ENCODE measurements at regions not wholly inside any gene's neighbourhood (a gene's known extent, or its start where the extent isn't known, plus 50 kb on each side); places are given as distances from the start of the nearest gene placed in this dataset.

- H3K27me3 Mint-ChIP-seq = no peaks in the 10 kb centered on the region
- no peaks in the 10 kb centered on the region for H3K4me1 Mint-ChIP-seq
- no peaks in the 10 kb centered on the region for H3K36me3 ChIP-seq (ENCODE audit: control insufficient read depth, insufficient read depth, low read length)
- no peak for ATAC-seq (ENCODE audit: low read depth in 2 of 2)
- H3K27ac Mint-ChIP-seq = no peak overlapping the region
- H3K36me3 Mint-ChIP-seq = no peaks in the 10 kb centered on the region
- H3K27me3 ChIP-seq (ENCODE audit: control insufficient read depth, insufficient read depth, low read length) = no peaks in the 10 kb centered on the region
- H3K9me3 ChIP-seq (ENCODE audit: control insufficient read depth in 2 of 2, low read length in 2 of 2) = no peaks in the 10 kb centered on the region
- H3K9me3 Mint-ChIP-seq = peaks cover 0 to 8% (median 1%) of the 10 kb centered on the region in 7 donors
- no peak overlapping the region for H3K4me3 ChIP-seq (ENCODE audit: low read depth, low read length)
- H3K4me1 ChIP-seq (ENCODE audit: control insufficient read depth, insufficient read depth, low read length, poor library complexity, severe bottlenecking) = no peaks in the 10 kb centered on the region
- no peak overlapping the region for H3K4me3 Mint-ChIP-seq
- H3K27ac ChIP-seq (ENCODE audit: insufficient read depth, low read length, poor library complexity, severe bottlenecking) = no peak overlapping the region
- no peak for DNase-seq
Observed at GRCh38 chr13:111948281-111948680, 118.7 kb upstream of the SOX1 start.

GRCh38 chr13:111948811-111949210, 118.1 kb upstream of the SOX1 start:
- no peak overlapping the region for H3K27ac ChIP-seq (ENCODE audit: insufficient read depth, low read length, poor library complexity, severe bottlenecking)
- H3K27me3 ChIP-seq (ENCODE audit: control insufficient read depth, insufficient read depth, low read length) = no peaks in the 10 kb centered on the region
- no peaks in the 10 kb centered on the region for H3K36me3 ChIP-seq (ENCODE audit: control insufficient read depth, insufficient read depth, low read length)
- no peaks in the 10 kb centered on the region for H3K27me3 Mint-ChIP-seq
- DNase-seq = no peak
- H3K27ac Mint-ChIP-seq = no peak overlapping the region
- no peak overlapping the region for H3K4me3 Mint-ChIP-seq
- no peaks in the 10 kb centered on the region for H3K36me3 Mint-ChIP-seq
- no peaks in the 10 kb centered on the region for H3K4me1 Mint-ChIP-seq
- no peak overlapping the region for H3K4me3 ChIP-seq (ENCODE audit: low read depth, low read length)
- no peaks in the 10 kb centered on the region for H3K4me1 ChIP-seq (ENCODE audit: control insufficient read depth, insufficient read depth, low read length, poor library complexity, severe bottlenecking)
- H3K9me3 ChIP-seq (ENCODE audit: control insufficient read depth in 2 of 2, low read length in 2 of 2) = no peaks in the 10 kb centered on the region
- peaks cover 0 to 8% (median 1%) of the 10 kb centered on the region in 7 donors for H3K9me3 Mint-ChIP-seq
- no peak for ATAC-seq (ENCODE audit: low read depth in 2 of 2)

GRCh38 chr13:111949311-111949710, 117.6 kb upstream of the SOX1 start:
- no peaks in the 10 kb centered on the region for H3K36me3 ChIP-seq (ENCODE audit: control insufficient read depth, insufficient read depth, low read length)

GRCh38 chr13:111950697-111951096, 116.3 kb upstream of the SOX1 start:
- Mint-ChIP-seq H3K4me3 (no peak overlapping the region), H3K36me3 (no peaks in the 10 kb centered on the region), H3K27ac (peak overlapping the region in 1 of 3 donors; percentile 72), H3K4me1 (no peaks in the 10 kb centered on the region), H3K27me3 (no peaks in the 10 kb centered on the region), H3K9me3 (peaks cover 0 to 8% (median 2%) of the 10 kb centered on the region in 7 donors)
- H3K36me3 ChIP-seq (ENCODE audit: control insufficient read depth, insufficient read depth, low read length) = no peaks in the 10 kb centered on the region
- no peaks in the 10 kb centered on the region for H3K4me1 ChIP-seq (ENCODE audit: control insufficient read depth, insufficient read depth, low read length, poor library complexity, severe bottlenecking)
- no peak overlapping the region for H3K4me3 ChIP-seq (ENCODE audit: low read depth, low read length)
- H3K27ac ChIP-seq (ENCODE audit: insufficient read depth, low read length, poor library complexity, severe bottlenecking) = no peak overlapping the region
- DNase-seq = no peak
- no peak for ATAC-seq (ENCODE audit: low read depth in 2 of 2)
- no peaks in the 10 kb centered on the region for H3K9me3 ChIP-seq (ENCODE audit: control insufficient read depth in 2 of 2, low read length in 2 of 2)
- H3K27me3 ChIP-seq (ENCODE audit: control insufficient read depth, insufficient read depth, low read length) = no peaks in the 10 kb centered on the region

More at GRCh38 chr13:111949311-111949710, 117.6 kb upstream of the SOX1 start:
- Mint-ChIP-seq H3K27ac (no peak overlapping the region), H3K36me3 (no peaks in the 10 kb centered on the region), H3K4me3 (no peak overlapping the region), H3K27me3 (no peaks in the 10 kb centered on the region), H3K4me1 (no peaks in the 10 kb centered on the region), H3K9me3 (peaks cover 0 to 8% (median 1%) of the 10 kb centered on the region in 7 donors)
- ATAC-seq (ENCODE audit: low read depth in 2 of 2) (no peak), DNase-seq (no peak)
- Histone ChIP-seq H3K27ac (ENCODE audit: insufficient read depth, low read length, poor library complexity, severe bottlenecking) (no peak overlapping the region), H3K4me1 (ENCODE audit: control insufficient read depth, insufficient read depth, low read length, poor library complexity, severe bottlenecking) (no peaks in the 10 kb centered on the region), H3K4me3 (ENCODE audit: low read depth, low read length) (no peak overlapping the region), H3K27me3 (ENCODE audit: control insufficient read depth, insufficient read depth, low read length) (no peaks in the 10 kb centered on the region), H3K9me3 (ENCODE audit: control insufficient read depth in 2 of 2, low read length in 2 of 2) (no peaks in the 10 kb centered on the region)

GRCh38 chr13:111952032-111952431, 114.9 kb upstream of the SOX1 start:
- Histone ChIP-seq H3K27ac (ENCODE audit: insufficient read depth, low read length, poor library complexity, severe bottlenecking) (no peak overlapping the region), H3K36me3 (ENCODE audit: control insufficient read depth, insufficient read depth, low read length) (no peaks in the 10 kb centered on the region), H3K27me3 (ENCODE audit: control insufficient read depth, insufficient read depth, low read length) (no peaks in the 10 kb centered on the region), H3K9me3 (ENCODE audit: control insufficient read depth in 2 of 2, low read length in 2 of 2) (no peaks in the 10 kb centered on the region), H3K4me3 (ENCODE audit: low read depth, low read length) (no peak overlapping the region), H3K4me1 (ENCODE audit: control insufficient read depth, insufficient read depth, low read length, poor library complexity, severe bottlenecking) (no peaks in the 10 kb centered on the region)
- H3K4me3 Mint-ChIP-seq = no peak overlapping the region
- H3K36me3 Mint-ChIP-seq = no peaks in the 10 kb centered on the region
- DNase-seq (no peak), ATAC-seq (ENCODE audit: low read depth in 2 of 2) (no peak)
- H3K4me1 Mint-ChIP-seq = no peaks in the 10 kb centered on the region
- no peak overlapping the region for H3K27ac Mint-ChIP-seq
- H3K27me3 Mint-ChIP-seq = no peaks in the 10 kb centered on the region
- peaks cover 0 to 8% (median 2%) of the 10 kb centered on the region in 7 donors for H3K9me3 Mint-ChIP-seq

- Mint-ChIP-seq H3K9me3 (peaks cover 0 to 8% (median 2%) of the 10 kb centered on the region in 7 donors), H3K27me3 (no peaks in the 10 kb centered on the region)
- H3K9me3 ChIP-seq (ENCODE audit: control insufficient read depth in 2 of 2, low read length in 2 of 2) = no peaks in the 10 kb centered on the region
Observed at GRCh38 chr13:111952814-111953213, 114.1 kb upstream of the SOX1 start.

GRCh38 chr13:111953546-111954178, 113.3 kb upstream of the SOX1 start:
- Histone ChIP-seq H3K27ac (ENCODE audit: insufficient read depth, low read length, poor library complexity, severe bottlenecking) (no peak overlapping the region), H3K4me1 (ENCODE audit: control insufficient read depth, insufficient read depth, low read length, poor library complexity, severe bottlenecking) (no peaks in the 10 kb centered on the region), H3K27me3 (ENCODE audit: control insufficient read depth, insufficient read depth, low read length) (no peaks in the 10 kb centered on the region), H3K4me3 (ENCODE audit: low read depth, low read length) (no peak overlapping the region), H3K36me3 (ENCODE audit: control insufficient read depth, insufficient read depth, low read length) (no peaks in the 10 kb centered on the region), H3K9me3 (ENCODE audit: control insufficient read depth in 2 of 2, low read length in 2 of 2) (no peaks in the 10 kb centered on the region)
- Mint-ChIP-seq H3K27me3 (no peaks in the 10 kb centered on the region), H3K27ac (no peak overlapping the region), H3K4me1 (no peaks in the 10 kb centered on the region), H3K9me3 (peaks cover 0 to 7% (median 1%) of the 10 kb centered on the region in 7 donors), H3K4me3 (no peak overlapping the region), H3K36me3 (no peaks in the 10 kb centered on the region)
- DNase-seq = no peak
- ATAC-seq (ENCODE audit: low read depth in 2 of 2) = no peak

More at GRCh38 chr13:111952814-111953213, 114.1 kb upstream of the SOX1 start:
- no peaks in the 10 kb centered on the region for H3K4me1 Mint-ChIP-seq
- no peaks in the 10 kb centered on the region for H3K27me3 ChIP-seq (ENCODE audit: control insufficient read depth, insufficient read depth, low read length)
- no peaks in the 10 kb centered on the region for H3K36me3 ChIP-seq (ENCODE audit: control insufficient read depth, insufficient read depth, low read length)
- no peak overlapping the region for H3K4me3 Mint-ChIP-seq
- H3K27ac Mint-ChIP-seq = no peak overlapping the region
- no peaks in the 10 kb centered on the region for H3K36me3 Mint-ChIP-seq
- no peak for DNase-seq
- no peaks in the 10 kb centered on the region for H3K4me1 ChIP-seq (ENCODE audit: control insufficient read depth, insufficient read depth, low read length, poor library complexity, severe bottlenecking)
- no peak overlapping the region for H3K27ac ChIP-seq (ENCODE audit: insufficient read depth, low read length, poor library complexity, severe bottlenecking)
- ATAC-seq (ENCODE audit: low read depth in 2 of 2) = no peak
- H3K4me3 ChIP-seq (ENCODE audit: low read depth, low read length) = no peak overlapping the region

- H3K9me3 ChIP-seq (ENCODE audit: control insufficient read depth in 2 of 2, low read length in 2 of 2) = no peaks in the 10 kb centered on the region
- H3K4me3 ChIP-seq (ENCODE audit: low read depth, low read length) = no peak overlapping the region
- no peaks in the 10 kb centered on the region for H3K27me3 Mint-ChIP-seq
- H3K36me3 ChIP-seq (ENCODE audit: control insufficient read depth, insufficient read depth, low read length) = no peaks in the 10 kb centered on the region
- no peak overlapping the region for H3K4me3 Mint-ChIP-seq
- H3K36me3 Mint-ChIP-seq = no peaks in the 10 kb centered on the region
- no peaks in the 10 kb centered on the region for H3K27me3 ChIP-seq (ENCODE audit: control insufficient read depth, insufficient read depth, low read length)
- ATAC-seq (ENCODE audit: low read depth in 2 of 2) = no peak
- no peak overlapping the region for H3K27ac ChIP-seq (ENCODE audit: insufficient read depth, low read length, poor library complexity, severe bottlenecking)
- H3K4me1 Mint-ChIP-seq = no peaks in the 10 kb centered on the region
- H3K27ac Mint-ChIP-seq = no peak overlapping the region
- no peaks in the 10 kb centered on the region for H3K4me1 ChIP-seq (ENCODE audit: control insufficient read depth, insufficient read depth, low read length, poor library complexity, severe bottlenecking)
- peaks cover 0 to 7% (median 1%) of the 10 kb centered on the region in 7 donors for H3K9me3 Mint-ChIP-seq
- DNase-seq = no peak
Observed at GRCh38 chr13:111954661-111955411, 112.1 kb upstream of the SOX1 start.
